GM19467 (cell line): ENCODE measurements at regions not wholly inside any gene's neighbourhood (a gene's known extent, or its start where the extent isn't known, plus 50 kb on each side); places are given as distances from the start of the nearest gene placed in this dataset.
"Not testable (repeated sequence)": the region's sequence is repeated elsewhere in the genome, so short reads cannot be mapped to it uniquely, and the experiment has no call there.

Experiments
- ATAC-seq: cut with Tn5 transposase; IDR thresholded peaks from one replicate; pipeline ENCODE4 v1.9.1; 2021; ENCODE audit warnings: mild to moderate bottlenecking, moderate library complexity; ENCODE audit not compliant: unreplicated experiment

GRCh38 chr3:13197795-13198194, 124.6 kb upstream of the IQSEC1 start:
- no peak for ATAC-seq

- ATAC-seq: no peak
Observed at GRCh38 chr3:13197281-13197680, 124.1 kb upstream of the IQSEC1 start.

- ATAC-seq: no peak
Observed at GRCh38 chr3:13195374-13195773, 122.1 kb upstream of the IQSEC1 start.

GRCh38 chr3:13194285-13195209, 121.3 kb upstream of the IQSEC1 start:
- no peak for ATAC-seq

- no peak for ATAC-seq
Observed at GRCh38 chr3:13193320-13194284, 120.4 kb upstream of the IQSEC1 start.

GRCh38 chr3:13192471-13193213, 119.4 kb upstream of the IQSEC1 start:
- no peak for ATAC-seq

GRCh38 chr3:13191016-13191415, 117.8 kb upstream of the IQSEC1 start:
- no peak for ATAC-seq

- ATAC-seq: no peak
Observed at GRCh38 chr3:13190378-13190765, 117.1 kb upstream of the IQSEC1 start.

GRCh38 chr3:13189639-13190377, 116.6 kb upstream of the IQSEC1 start:
- ATAC-seq: no peak

GRCh38 chr3:13188975-13189374, 115.7 kb upstream of the IQSEC1 start:
- ATAC-seq: no peak

- no peak for ATAC-seq
Observed at GRCh38 chr3:13188181-13188779, 115.1 kb upstream of the IQSEC1 start.

GRCh38 chr3:13187593-13187992, 114.4 kb upstream of the IQSEC1 start:
- ATAC-seq: no peak

GRCh38 chr3:13186435-13186815, 113.2 kb upstream of the IQSEC1 start:
- no peak for ATAC-seq

GRCh38 chr3:13185737-13186434, 112.7 kb upstream of the IQSEC1 start:
- ATAC-seq: no peak

GRCh38 chr3:13179582-13180210, 106.5 kb upstream of the IQSEC1 start:
- ATAC-seq: not testable (repeated sequence)

- no peak for ATAC-seq
Observed at GRCh38 chr3:13179181-13179580, 106.0 kb upstream of the IQSEC1 start.

- no peak for ATAC-seq
Observed at GRCh38 chr3:13178107-13178506, 104.9 kb upstream of the IQSEC1 start.

GRCh38 chr3:13177641-13178040, 104.4 kb upstream of the IQSEC1 start:
- ATAC-seq: no peak

- no peak for ATAC-seq
Observed at GRCh38 chr3:13177236-13177635, 104.0 kb upstream of the IQSEC1 start.
